ENCODE measurements at regions not wholly inside any gene's neighbourhood (a gene's known extent, or its start where the extent isn't known, plus 50 kb on each side); places are given as distances from the start of the nearest gene placed in this dataset.
"Not testable (repeated sequence)": the region's sequence is repeated elsewhere in the genome, so short reads cannot be mapped to it uniquely, and the experiment has no call there.

DNA sequence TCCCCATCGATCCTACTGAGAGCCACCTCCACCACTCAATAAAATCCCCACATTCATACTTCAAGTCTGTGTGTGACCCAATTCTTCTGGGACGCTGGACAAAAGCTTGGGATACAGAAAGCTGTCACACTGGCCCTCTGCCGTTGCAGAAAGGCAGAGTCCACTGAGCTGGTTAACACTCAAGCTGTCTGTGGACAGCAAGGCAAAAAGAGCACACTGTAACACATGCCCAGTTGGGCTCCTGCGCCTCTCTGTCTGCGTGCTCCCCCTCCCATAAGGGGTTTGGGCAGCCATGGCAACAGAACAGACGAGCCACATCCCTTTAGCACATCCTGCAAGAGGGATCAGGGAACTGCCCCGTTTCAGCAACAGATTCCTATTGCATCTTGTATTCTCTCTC is 106.9 kb upstream of the RGPD4 start:
- Histone ChIP-seq H3K9me3 (replicated peaks) (no peaks in the 10 kb centered on the region), H3K27ac (peak overlapping the region; percentile 8; the same call in 1 of the 2 replicates), H3K4me1 (no peaks in the 10 kb centered on the region), H3K27me3 (no peaks in the 10 kb centered on the region), H3K36me3 (no peaks in the 10 kb centered on the region), H3K4me3 (no peak overlapping the region)
- peak; percentile 36 to 49 for DNase-seq

DNA sequence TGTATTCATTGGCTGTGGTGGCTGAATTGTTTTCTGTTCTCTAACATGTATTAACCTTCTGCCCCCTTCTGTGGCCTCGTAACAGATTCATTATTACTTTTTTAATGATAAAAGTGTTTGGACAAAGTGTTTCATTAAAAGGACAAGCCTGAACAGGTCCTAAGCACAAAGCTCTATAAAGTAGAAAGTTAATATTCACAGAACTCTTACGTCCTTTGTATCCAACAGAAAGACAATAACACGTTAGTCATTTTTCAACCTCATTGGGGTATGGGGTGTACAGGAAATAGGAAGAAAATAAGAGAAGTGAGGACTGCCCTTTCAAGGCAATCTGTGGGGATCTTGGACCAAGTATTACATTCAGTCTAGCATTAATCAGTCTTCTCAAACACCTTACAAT is 105.5 kb upstream of the RGPD4 start:
- H3K27ac ChIP-seq = no peak overlapping the region
- H3K36me3 ChIP-seq = no peaks in the 10 kb centered on the region
- no peak for DNase-seq
- no peaks in the 10 kb centered on the region for H3K4me1 ChIP-seq
- 0 out of 2 replicates have a peak, but pooled peaks cover 2% of the 10 kb centered on the region for H3K9me3 ChIP-seq (replicated peaks)
- H3K27me3 ChIP-seq = no peaks in the 10 kb centered on the region
- no peak overlapping the region for H3K4me3 ChIP-seq

DNA sequence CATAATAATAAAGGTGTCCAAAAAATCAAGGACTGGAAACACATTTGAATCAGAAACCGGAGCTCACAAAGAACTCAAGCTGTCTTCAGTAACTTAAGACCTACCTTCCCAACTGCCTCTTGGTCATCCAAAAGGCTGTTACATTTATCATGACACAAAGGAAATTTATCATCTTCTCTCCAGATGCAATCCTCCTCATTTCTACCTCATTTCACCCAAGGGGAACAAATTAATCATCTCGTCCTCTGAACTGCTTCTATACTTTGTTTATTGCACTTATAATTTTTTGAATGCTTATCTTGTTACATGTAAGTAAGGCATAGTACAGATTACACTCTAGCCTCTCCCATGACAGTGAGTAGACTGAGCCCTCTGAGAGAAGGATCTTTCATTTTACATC is 105.1 kb upstream of the RGPD4 start:
- Histone ChIP-seq H3K27ac (no peak overlapping the region), H3K27me3 (no peaks in the 10 kb centered on the region), H3K4me3 (no peak overlapping the region), H3K36me3 (no peaks in the 10 kb centered on the region), H3K9me3 (replicated peaks) (0 out of 2 replicates have a peak, but pooled peaks cover 2% of the 10 kb centered on the region), H3K4me1 (no peaks in the 10 kb centered on the region)
- DNase-seq = no peak

DNA sequence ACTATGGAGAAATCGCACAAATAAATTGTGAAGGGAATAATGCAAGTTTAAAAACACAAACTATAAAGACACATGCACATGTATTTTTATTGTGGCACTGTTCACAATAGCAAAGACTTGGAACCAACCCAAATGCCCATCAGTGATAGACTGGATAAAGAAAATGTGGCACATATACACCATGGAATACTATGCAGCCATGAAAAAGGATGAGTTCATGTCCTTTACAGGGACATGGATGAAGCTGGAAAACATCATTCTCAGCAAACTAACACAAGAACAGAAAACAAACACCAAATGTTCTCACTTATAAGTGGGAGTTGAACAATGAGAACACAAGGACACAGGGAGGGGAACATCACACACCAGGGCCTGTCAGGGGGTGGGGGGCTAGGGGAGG is 100.9 kb upstream of the RGPD4 start:
- not testable (repeated sequence) for H3K27ac ChIP-seq; H3K9me3 ChIP-seq (replicated peaks); H3K36me3 ChIP-seq; DNase-seq; H3K27me3 ChIP-seq; H3K4me1 ChIP-seq; H3K4me3 ChIP-seq

GRCh38 chr2:107727318-107727717 is 99.4 kb upstream of the RGPD4 start:
- peaks cover 5% of the 10 kb centered on the region; the same call in 1 of the 2 replicates for H3K4me1 ChIP-seq
- no peak for DNase-seq
- no peaks in the 10 kb centered on the region for H3K36me3 ChIP-seq
- no peak overlapping the region for H3K4me3 ChIP-seq
- no peak overlapping the region for H3K27ac ChIP-seq
- H3K9me3 ChIP-seq (replicated peaks) = 0 out of 2 replicates have a peak, but pooled peaks cover 2% of the 10 kb centered on the region
- H3K27me3 ChIP-seq = no peaks in the 10 kb centered on the region

GRCh38 chr2:107728586-107728985 is 98.1 kb upstream of the RGPD4 start:
- 0 out of 2 replicates have a peak, but pooled peaks cover 2% of the 10 kb centered on the region for H3K9me3 ChIP-seq (replicated peaks)
- no peak overlapping the region for H3K4me3 ChIP-seq
- H3K36me3 ChIP-seq = no peaks in the 10 kb centered on the region
- no peaks in the 10 kb centered on the region for H3K27me3 ChIP-seq
- DNase-seq = peak in 1 of 2 experiments; percentile 41
- no peak overlapping the region for H3K27ac ChIP-seq
- H3K4me1 ChIP-seq = peaks cover 5% of the 10 kb centered on the region; the same call in 1 of the 2 replicates

DNA sequence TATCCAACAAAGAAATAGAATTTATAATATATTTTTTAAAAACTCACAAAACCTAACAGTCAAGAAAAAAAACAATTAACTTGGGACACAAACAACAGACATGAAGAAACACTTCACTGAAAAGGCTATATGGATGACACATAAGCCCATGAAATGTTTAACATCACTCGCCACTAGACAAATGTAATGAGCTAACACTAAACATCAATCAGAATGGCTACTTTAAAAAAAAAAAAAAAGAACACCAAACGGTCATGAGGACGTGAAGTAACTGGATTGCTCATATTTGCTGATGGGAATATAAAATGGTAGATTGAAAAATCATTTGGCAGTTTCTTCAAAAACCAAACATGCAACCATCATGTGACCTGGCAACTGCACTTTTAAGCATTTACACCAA is 97.3 kb upstream of the RGPD4 start:
- H3K36me3 ChIP-seq = no peaks in the 10 kb centered on the region
- 0 out of 2 replicates have a peak, but pooled peaks cover 2% of the 10 kb centered on the region for H3K9me3 ChIP-seq (replicated peaks)
- H3K27me3 ChIP-seq = no peaks in the 10 kb centered on the region
- H3K4me3 ChIP-seq = no peak overlapping the region
- no peak for DNase-seq
- no peak overlapping the region for H3K27ac ChIP-seq
- H3K4me1 ChIP-seq = peaks cover 5% of the 10 kb centered on the region; the same call in 1 of the 2 replicates

- DNase-seq = no peak
These were observed 95.8 kb upstream of the RGPD4 start for GRCh38 chr2:107730898-107731297.

GRCh38 chr2:107731435-107731834 is 95.3 kb upstream of the RGPD4 start:
- Histone ChIP-seq H3K36me3 (no peaks in the 10 kb centered on the region), H3K4me1 (peaks cover 9% of the 10 kb centered on the region), H3K27me3 (no peaks in the 10 kb centered on the region), H3K9me3 (replicated peaks) (no peaks in the 10 kb centered on the region), H3K4me3 (no peak overlapping the region), H3K27ac (no peak overlapping the region)
- no peak for DNase-seq

More at GRCh38 chr2:107730898-107731297, 95.8 kb upstream of the RGPD4 start:
- Histone ChIP-seq H3K27ac (no peak overlapping the region), H3K27me3 (no peaks in the 10 kb centered on the region), H3K36me3 (no peaks in the 10 kb centered on the region), H3K4me1 (peaks cover 9% of the 10 kb centered on the region), H3K9me3 (replicated peaks) (no peaks in the 10 kb centered on the region), H3K4me3 (no peak overlapping the region)

- Histone ChIP-seq H3K4me3 (no peak overlapping the region), H3K36me3 (no peaks in the 10 kb centered on the region), H3K27ac (no peak overlapping the region), H3K9me3 (replicated peaks) (no peaks in the 10 kb centered on the region), H3K27me3 (no peaks in the 10 kb centered on the region), H3K4me1 (peaks cover 5% of the 10 kb centered on the region)
- DNase-seq = no peak
These were observed 91.5 kb upstream of the RGPD4 start for GRCh38 chr2:107735201-107735600.

DNA sequence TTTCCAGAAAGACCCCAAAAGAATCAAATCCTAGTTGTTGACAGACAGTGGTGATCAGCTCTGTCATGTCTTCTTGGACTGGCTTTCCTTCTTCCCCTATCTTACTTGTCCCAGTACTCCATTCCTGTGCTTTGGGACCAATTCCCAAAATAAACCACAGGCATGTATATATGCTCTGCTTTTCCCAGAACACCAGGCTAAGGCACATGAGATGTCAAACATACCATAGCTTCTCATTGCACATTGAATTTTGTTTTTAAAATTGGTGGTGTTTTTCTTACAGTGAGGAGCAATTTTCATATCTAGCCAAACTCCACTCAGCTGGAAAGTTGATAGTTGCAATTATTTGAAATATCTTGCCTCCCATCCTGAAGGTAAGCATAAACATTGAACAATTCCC is 88.9 kb upstream of the RGPD4 start:
- no peak overlapping the region for H3K27ac ChIP-seq

GRCh38 chr2:107738266-107738665 is 88.4 kb upstream of the RGPD4 start:
- Histone ChIP-seq H3K9me3 (replicated peaks) (no peaks in the 10 kb centered on the region), H3K4me1 (peaks cover 5% of the 10 kb centered on the region), H3K36me3 (no peaks in the 10 kb centered on the region), H3K27me3 (no peaks in the 10 kb centered on the region), H3K27ac (no peak overlapping the region), H3K4me3 (no peak overlapping the region)
- DNase-seq = no peak

More for the DNA sequence above, 88.9 kb upstream of the RGPD4 start:
- no peak for DNase-seq
- no peaks in the 10 kb centered on the region for H3K27me3 ChIP-seq
- H3K4me3 ChIP-seq = no peak overlapping the region
- no peaks in the 10 kb centered on the region for H3K9me3 ChIP-seq (replicated peaks)
- peaks cover 5% of the 10 kb centered on the region for H3K4me1 ChIP-seq
- H3K36me3 ChIP-seq = no peaks in the 10 kb centered on the region

DNA sequence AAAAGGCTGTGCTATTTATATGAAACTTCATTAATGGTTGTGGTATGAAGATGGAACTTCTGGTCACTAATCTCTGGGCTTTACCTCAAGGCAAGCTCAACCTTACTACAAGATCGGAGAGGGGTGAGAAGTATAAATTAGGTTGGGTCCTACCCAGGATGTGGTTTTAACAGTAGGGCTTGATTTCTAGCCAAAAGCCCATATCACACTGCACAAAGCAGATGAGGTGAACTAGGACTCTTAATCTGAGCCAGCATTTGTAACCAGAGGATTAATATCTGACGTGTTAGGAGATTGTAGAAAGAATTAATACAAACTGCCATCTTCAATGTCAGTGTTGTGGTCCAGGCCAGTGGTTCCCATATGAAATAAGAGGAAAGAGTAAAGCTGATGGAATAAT is 86.4 kb upstream of the RGPD4 start:
- no peaks in the 10 kb centered on the region for H3K36me3 ChIP-seq
- peaks cover 4% of the 10 kb centered on the region for H3K4me1 ChIP-seq
- no peak overlapping the region for H3K27ac ChIP-seq
- no peak overlapping the region for H3K4me3 ChIP-seq
- no peaks in the 10 kb centered on the region for H3K9me3 ChIP-seq (replicated peaks)
- DNase-seq = no peak
- no peaks in the 10 kb centered on the region for H3K27me3 ChIP-seq

- Histone ChIP-seq H3K4me1 (no peaks in the 10 kb centered on the region), H3K4me3 (no peak overlapping the region), H3K36me3 (no peaks in the 10 kb centered on the region), H3K27ac (no peak overlapping the region), H3K27me3 (no peaks in the 10 kb centered on the region), H3K9me3 (replicated peaks) (no peaks in the 10 kb centered on the region)
- DNase-seq = no peak
These were observed 84.1 kb upstream of the RGPD4 start for GRCh38 chr2:107742460-107743027.

- no peaks in the 10 kb centered on the region for H3K27me3 ChIP-seq
- no peaks in the 10 kb centered on the region for H3K36me3 ChIP-seq
- DNase-seq = no peak
- no peaks in the 10 kb centered on the region for H3K9me3 ChIP-seq (replicated peaks)
- no peak overlapping the region for H3K4me3 ChIP-seq
- no peaks in the 10 kb centered on the region for H3K4me1 ChIP-seq
- no peak overlapping the region for H3K27ac ChIP-seq
These were observed 83.4 kb upstream of the RGPD4 start for GRCh38 chr2:107743274-107743673.

DNA sequence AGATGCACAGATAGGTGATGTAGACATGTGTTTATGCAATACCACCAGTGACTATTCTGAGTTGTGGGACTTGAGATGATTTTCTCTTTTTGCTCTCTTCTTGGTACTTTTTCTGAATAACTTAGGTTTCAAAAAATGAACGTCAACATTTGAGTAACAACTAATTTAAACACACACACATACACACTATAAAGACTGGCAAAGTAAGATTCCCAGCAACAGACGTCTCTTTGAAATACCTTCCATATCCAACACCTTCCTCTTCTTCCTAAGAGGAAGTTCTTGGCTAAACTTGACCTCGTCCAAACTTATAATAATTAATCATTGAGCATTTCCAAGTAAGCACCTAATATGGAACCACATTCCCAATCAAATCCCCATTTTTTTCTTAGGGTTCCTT is 81.6 kb upstream of the RGPD4 start:
- H3K4me1 ChIP-seq = no peaks in the 10 kb centered on the region
- no peaks in the 10 kb centered on the region for H3K27me3 ChIP-seq
- H3K36me3 ChIP-seq = no peaks in the 10 kb centered on the region
- DNase-seq = no peak
- H3K27ac ChIP-seq = no peak overlapping the region
- H3K4me3 ChIP-seq = no peak overlapping the region
- H3K9me3 ChIP-seq (replicated peaks) = no peaks in the 10 kb centered on the region
